Activated naive CD4-positive, alpha-beta T cell (primary cell): ENCODE measurements at regions not wholly inside any gene's neighbourhood (a gene's known extent, or its start where the extent isn't known, plus 50 kb on each side); places are given as distances from the start of the nearest gene placed in this dataset.

ENCODE experiments used
- DNase-seq, 4 experiments: peaks; one replicate each; lab custom pipeline; 2025; lab: John Stamatoyannopoulos, UW

GRCh38 chr22:49604732-49605302, 222.9 kb downstream of the BRD1 start:
- no peak for DNase-seq

GRCh38 chr22:49603016-49603415, 224.7 kb downstream of the BRD1 start:
- DNase-seq, result no peak

GRCh38 chr22:49602481-49602880, 225.2 kb downstream of the BRD1 start:
- no peak for DNase-seq

- no peak for DNase-seq
Observed at GRCh38 chr22:49601614-49602321, 225.9 kb downstream of the BRD1 start.

GRCh38 chr22:49600891-49601431, 226.7 kb downstream of the BRD1 start:
- DNase-seq, result no peak

- no peak for DNase-seq
Observed at GRCh38 chr22:49600468-49600867, 227.2 kb downstream of the BRD1 start.

GRCh38 chr22:49599691-49600455, 227.8 kb downstream of the BRD1 start:
- DNase-seq, result no peak

GRCh38 chr22:49599039-49599438, 228.6 kb downstream of the BRD1 start:
- no peak for DNase-seq

- no peak for DNase-seq
Observed at GRCh38 chr22:49598338-49598737, 229.3 kb downstream of the BRD1 start.

- no peak for DNase-seq
Observed at GRCh38 chr22:49597428-49598039, 230.1 kb downstream of the BRD1 start.

- no peak for DNase-seq
Observed at GRCh38 chr22:49595465-49596078, 232.1 kb downstream of the BRD1 start.

GRCh38 chr22:49594078-49594477, 233.6 kb downstream of the BRD1 start:
- no peak for DNase-seq

- DNase-seq, result no peak
Observed at GRCh38 chr22:49593509-49593908, 234.2 kb downstream of the BRD1 start.

GRCh38 chr22:49592780-49593501, 234.7 kb downstream of the BRD1 start:
- no peak for DNase-seq

- DNase-seq, result no peak
Observed at GRCh38 chr22:49590851-49591445, 236.7 kb downstream of the BRD1 start.

- no peak for DNase-seq
Observed at GRCh38 chr22:49590381-49590780, 237.3 kb downstream of the BRD1 start.

GRCh38 chr22:49589811-49590210, 237.9 kb downstream of the BRD1 start:
- no peak for DNase-seq

- no peak for DNase-seq
Observed at GRCh38 chr22:49589301-49589700, 238.4 kb downstream of the BRD1 start.

- DNase-seq, result no peak
Observed at GRCh38 chr22:49588739-49589138, 238.9 kb downstream of the BRD1 start.

GRCh38 chr22:49587987-49588386, 239.7 kb downstream of the BRD1 start:
- no peak for DNase-seq

- no peak for DNase-seq
Observed at GRCh38 chr22:49587421-49587820, 240.3 kb downstream of the BRD1 start.
